Panc1 (cell line): ENCODE measurements at regions not wholly inside any gene's neighbourhood (a gene's known extent, or its start where the extent isn't known, plus 50 kb on each side); places are given as distances from the start of the nearest gene placed in this dataset.

Source experiments
- ATAC-seq: fragments of 200-7000 bp; cut with Tn5 transposase; 2 replicates; pipeline ENCODE4 v1.9.1; 2020; ENCODE audit warnings: mild to moderate bottlenecking, moderate library complexity
- BruUV-seq: library from RNA; stranded (reverse); fragments of 400-500 nt; replicated peaks from 2 replicates; lab custom pipeline; 2021; lab: Mats Ljungman, UMichigan
- CTCF ChIA-PET: fragments of 300-600 bp; sonication (Branson Sonifier 250); formaldehyde crosslinking; loops from one replicate; lab custom pipeline; 2022; ENCODE audit warnings: antibody characterized with exemption; lab: Charles Lee
- POLR2A ChIA-PET: fragments of 300-600 bp; sonication (Branson Sonifier 250); formaldehyde crosslinking; loops from one replicate; lab custom pipeline; 2022; ENCODE audit warnings: antibody characterized with exemption; lab: Charles Lee
- DNase-seq: peaks from one replicate; pipeline ENCODE4 v3.0.0-alpha.2; 2010; ENCODE audit warnings: low read depth, low spot score
- H3K27ac ChIP-seq: 2 replicates; pipeline ENCODE4 v1.5.1; 2011; ENCODE audit warnings: mild to moderate bottlenecking, low read length, inconsistent platforms
- H3K27me3 ChIP-seq: fragments of 200-500 bp; sonication (Bioruptor generic); 2 replicates; pipeline ENCODE4 v1.6.0; 2014; ENCODE audit warnings: low read length, inconsistent platforms; ENCODE audit not compliant: control insufficient read depth, insufficient read depth
- H3K36me3 ChIP-seq: fragments of 200-500 bp; sonication (Bioruptor generic); 2 replicates; pipeline ENCODE4 v1.5.1; 2014; ENCODE audit warnings: inconsistent platforms, mild to moderate bottlenecking, low read length, moderate library complexity; ENCODE audit not compliant: control insufficient read depth, insufficient read depth
- H3K4me1 ChIP-seq: 2 replicates; pipeline ENCODE4 v1.5.1; 2011; ENCODE audit warnings: inconsistent platforms, mild to moderate bottlenecking, low read length, moderate library complexity; ENCODE audit not compliant: control insufficient read depth, insufficient read depth
- H3K4me3 ChIP-seq, 2 experiments: 2 replicates each; pipeline ENCODE4 v1.5.1; 2011 to 2012; ENCODE audit warnings: low read depth in 2 of 2, low read length in 2 of 2, mild to moderate bottlenecking in 2 of 2, inconsistent platforms in 1 of 2, moderate library complexity in 1 of 2
- H3K9me3 ChIP-seq: fragments of 200-500 bp; sonication (Bioruptor generic); 2 replicates; pipeline ENCODE4 v1.5.1; 2014; ENCODE audit warnings: low read depth, mild to moderate bottlenecking, inconsistent platforms, low read length, moderate library complexity; ENCODE audit not compliant: control insufficient read depth, insufficient read depth
- POLR2AphosphoS5 ChIP-seq: IDR thresholded peaks from 2 replicates; pipeline ENCODE4 v1.6.1; 2012; ENCODE audit warnings: mild to moderate bottlenecking, low read depth, low read length, moderate library complexity
- SIN3A ChIP-seq: IDR thresholded peaks from 2 replicates; pipeline ENCODE4 v1.6.1; 2012; ENCODE audit warnings: low read depth, mild to moderate bottlenecking, low read length, moderate library complexity, borderline replicate concordance; ENCODE audit not compliant: insufficient read depth
- TCF7L2 ChIP-seq: IDR thresholded peaks from 2 replicates; pipeline ENCODE4 v1.6.1; 2011; ENCODE audit warnings: mild to moderate bottlenecking, low read depth, low read length, inconsistent platforms
- in situ Hi-C: cut with HindIII; loops from 2 replicates; pipeline ENCODE4 v1.10.0; 2016; ENCODE audit warnings: low sequenced_read_pairs, low pct_unique_long_range_greater_than_20kb
- intact Hi-C: fragments of 100-400 bp; cut with micrococcal nuclease; formaldehyde crosslinking; loops from one replicate; pipeline ENCODE4 v1.10.0; 2022; ENCODE audit not compliant: unreplicated experiment
- TF ChIP-seq, protein P1 (sequence below): fragments of 450-650 bp; IDR thresholded peaks from 2 replicates; pipeline ENCODE4 v1.5.1; 2017; ENCODE audit warnings: mild to moderate bottlenecking
- TF ChIP-seq, protein P2 (sequence below), 2 experiments: IDR thresholded peaks; 2 replicates each; pipeline ENCODE4 v1.6.1; 2011 to 2012; ENCODE audit warnings: low read depth in 2 of 2, control low read depth in 1 of 2, low read length in 1 of 2, mild to moderate bottlenecking in 1 of 2, moderate library complexity in 1 of 2; ENCODE audit not compliant: insufficient read depth in 1 of 2

DNA sequence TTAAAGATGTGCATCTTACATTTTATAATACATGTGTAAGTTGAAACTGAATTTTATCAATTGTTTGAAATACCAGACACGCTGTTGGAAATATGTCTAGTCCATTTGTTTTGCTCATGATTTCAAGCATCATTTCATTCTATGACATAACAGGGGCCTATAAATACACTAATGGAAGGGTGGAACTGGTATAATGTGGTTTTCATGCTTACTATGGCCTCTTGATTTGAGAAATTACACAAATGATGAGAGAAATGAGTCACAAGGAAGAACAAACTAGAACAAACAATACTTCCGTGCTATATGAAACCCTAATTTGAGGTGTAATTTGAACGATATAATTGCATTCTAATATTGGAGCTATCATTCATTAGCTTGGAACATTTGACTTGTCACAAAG, 663.4 kb downstream of the SLC16A7 start:
- Histone ChIP-seq H3K27ac (no peak overlapping the region), H3K27me3 (no peaks in the 10 kb centered on the region), H3K4me3 (no peak overlapping the region), H3K36me3 (no peaks in the 10 kb centered on the region), H3K4me1 (no peaks in the 10 kb centered on the region), H3K9me3 (no peaks in the 10 kb centered on the region)
- BruUV-seq = no TSS peak
- no peak for TF ChIP-seq POLR2AphosphoS5
- TF ChIP-seq SIN3A = no peak
- TF ChIP-seq, protein P1, sequence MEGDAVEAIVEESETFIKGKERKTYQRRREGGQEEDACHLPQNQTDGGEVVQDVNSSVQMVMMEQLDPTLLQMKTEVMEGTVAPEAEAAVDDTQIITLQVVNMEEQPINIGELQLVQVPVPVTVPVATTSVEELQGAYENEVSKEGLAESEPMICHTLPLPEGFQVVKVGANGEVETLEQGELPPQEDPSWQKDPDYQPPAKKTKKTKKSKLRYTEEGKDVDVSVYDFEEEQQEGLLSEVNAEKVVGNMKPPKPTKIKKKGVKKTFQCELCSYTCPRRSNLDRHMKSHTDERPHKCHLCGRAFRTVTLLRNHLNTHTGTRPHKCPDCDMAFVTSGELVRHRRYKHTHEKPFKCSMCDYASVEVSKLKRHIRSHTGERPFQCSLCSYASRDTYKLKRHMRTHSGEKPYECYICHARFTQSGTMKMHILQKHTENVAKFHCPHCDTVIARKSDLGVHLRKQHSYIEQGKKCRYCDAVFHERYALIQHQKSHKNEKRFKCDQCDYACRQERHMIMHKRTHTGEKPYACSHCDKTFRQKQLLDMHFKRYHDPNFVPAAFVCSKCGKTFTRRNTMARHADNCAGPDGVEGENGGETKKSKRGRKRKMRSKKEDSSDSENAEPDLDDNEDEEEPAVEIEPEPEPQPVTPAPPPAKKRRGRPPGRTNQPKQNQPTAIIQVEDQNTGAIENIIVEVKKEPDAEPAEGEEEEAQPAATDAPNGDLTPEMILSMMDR = no peak
- TF ChIP-seq, protein P2, sequence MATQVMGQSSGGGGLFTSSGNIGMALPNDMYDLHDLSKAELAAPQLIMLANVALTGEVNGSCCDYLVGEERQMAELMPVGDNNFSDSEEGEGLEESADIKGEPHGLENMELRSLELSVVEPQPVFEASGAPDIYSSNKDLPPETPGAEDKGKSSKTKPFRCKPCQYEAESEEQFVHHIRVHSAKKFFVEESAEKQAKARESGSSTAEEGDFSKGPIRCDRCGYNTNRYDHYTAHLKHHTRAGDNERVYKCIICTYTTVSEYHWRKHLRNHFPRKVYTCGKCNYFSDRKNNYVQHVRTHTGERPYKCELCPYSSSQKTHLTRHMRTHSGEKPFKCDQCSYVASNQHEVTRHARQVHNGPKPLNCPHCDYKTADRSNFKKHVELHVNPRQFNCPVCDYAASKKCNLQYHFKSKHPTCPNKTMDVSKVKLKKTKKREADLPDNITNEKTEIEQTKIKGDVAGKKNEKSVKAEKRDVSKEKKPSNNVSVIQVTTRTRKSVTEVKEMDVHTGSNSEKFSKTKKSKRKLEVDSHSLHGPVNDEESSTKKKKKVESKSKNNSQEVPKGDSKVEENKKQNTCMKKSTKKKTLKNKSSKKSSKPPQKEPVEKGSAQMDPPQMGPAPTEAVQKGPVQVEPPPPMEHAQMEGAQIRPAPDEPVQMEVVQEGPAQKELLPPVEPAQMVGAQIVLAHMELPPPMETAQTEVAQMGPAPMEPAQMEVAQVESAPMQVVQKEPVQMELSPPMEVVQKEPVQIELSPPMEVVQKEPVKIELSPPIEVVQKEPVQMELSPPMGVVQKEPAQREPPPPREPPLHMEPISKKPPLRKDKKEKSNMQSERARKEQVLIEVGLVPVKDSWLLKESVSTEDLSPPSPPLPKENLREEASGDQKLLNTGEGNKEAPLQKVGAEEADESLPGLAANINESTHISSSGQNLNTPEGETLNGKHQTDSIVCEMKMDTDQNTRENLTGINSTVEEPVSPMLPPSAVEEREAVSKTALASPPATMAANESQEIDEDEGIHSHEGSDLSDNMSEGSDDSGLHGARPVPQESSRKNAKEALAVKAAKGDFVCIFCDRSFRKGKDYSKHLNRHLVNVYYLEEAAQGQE (IDR thresholded peaks at IDR 0.05; ENCODE audit: insufficient read depth in 1 of 2, low read depth in 2 of 2, low read length in 1 of 2) = no peak
- no peak for TF ChIP-seq TCF7L2
- no peak for DNase-seq
- in situ Hi-C loops = no loop called here
- ChIA-PET POLR2A (no interaction called here), CTCF (no interaction called here)
- intact Hi-C loops = no loop called here
- ATAC-seq = no peak

DNA sequence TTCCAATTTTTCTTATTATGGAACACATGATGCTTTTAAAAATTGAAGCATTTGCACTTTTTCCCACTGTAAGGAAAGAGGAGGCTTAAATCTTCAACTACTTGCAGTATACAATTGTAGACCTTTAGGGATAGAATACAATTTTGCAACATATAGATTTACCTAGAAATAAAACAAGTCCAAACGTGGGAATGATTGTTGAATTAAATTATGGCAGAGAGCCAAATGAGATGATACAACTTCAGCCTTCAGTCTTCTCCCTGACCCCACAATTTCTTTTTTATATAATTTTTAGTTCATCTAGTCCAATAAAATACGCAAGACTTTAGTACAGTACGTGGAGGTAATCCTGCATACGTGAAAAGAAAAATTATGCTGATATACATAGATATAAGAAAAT, 666.5 kb downstream of the SLC16A7 start:
- in situ Hi-C loops = no loop called here
- Histone ChIP-seq H3K4me3 (no peak overlapping the region), H3K27ac (no peak overlapping the region), H3K4me1 (peaks cover 4% of the 10 kb centered on the region), H3K36me3 (no peaks in the 10 kb centered on the region), H3K27me3 (no peaks in the 10 kb centered on the region), H3K9me3 (no peaks in the 10 kb centered on the region)
- BruUV-seq = no TSS peak
- ATAC-seq (no peak), DNase-seq (no peak)
- TF ChIP-seq, protein P2 (IDR thresholded peaks at IDR 0.05; ENCODE audit: insufficient read depth in 1 of 2, low read depth in 2 of 2, low read length in 1 of 2) = no peak
- TF ChIP-seq, protein P1 = no peak
- TF ChIP-seq SIN3A = no peak
- TF ChIP-seq TCF7L2 = no peak
- no peak for TF ChIP-seq POLR2AphosphoS5
- intact Hi-C loops = no loop called here
- CTCF ChIA-PET = no interaction called here
- POLR2A ChIA-PET = no interaction called here
